ENCODE measurements at regions not wholly inside any gene's neighbourhood (a gene's known extent, or its start where the extent isn't known, plus 50 kb on each side); places are given as distances from the start of the nearest gene placed in this dataset.

DNA sequence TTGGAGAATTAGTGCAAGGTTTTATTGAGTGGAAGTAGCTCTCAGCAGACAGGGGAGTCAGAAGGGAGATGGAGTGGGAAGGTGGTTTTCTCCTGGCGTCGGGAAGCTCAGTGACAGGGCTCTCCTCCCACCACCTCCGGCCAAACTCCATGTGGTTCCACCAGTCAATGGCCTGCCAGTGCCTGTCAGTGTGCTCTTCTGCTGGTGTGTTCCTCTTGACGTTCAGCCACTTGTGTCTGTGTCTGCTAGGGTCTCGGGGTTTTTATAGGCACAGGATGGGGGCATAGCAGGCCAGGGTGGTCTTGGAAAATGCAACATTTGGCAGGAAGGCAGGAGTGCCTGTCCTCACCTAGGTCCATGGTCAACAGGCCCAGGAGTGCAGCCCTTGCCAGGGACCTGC is 506.7 kb upstream of the KIF2B start:
- TF ChIP-seq POLR2A (IDR thresholded peaks at IDR 0.05; ENCODE audit: extremely low read depth, insufficient read length) (no peak), MAX (IDR thresholded peaks at IDR 0.05; ENCODE audit: low read depth, low read length) (no peak), MYC (IDR thresholded peaks at IDR 0.05; ENCODE audit: low read depth, low read length) (no peak), CTCF (IDR thresholded peaks at IDR 0.05; ENCODE audit: low read depth, low read length) (no peak)
- no peak for DNase-seq (ENCODE audit: low read depth)

DNA sequence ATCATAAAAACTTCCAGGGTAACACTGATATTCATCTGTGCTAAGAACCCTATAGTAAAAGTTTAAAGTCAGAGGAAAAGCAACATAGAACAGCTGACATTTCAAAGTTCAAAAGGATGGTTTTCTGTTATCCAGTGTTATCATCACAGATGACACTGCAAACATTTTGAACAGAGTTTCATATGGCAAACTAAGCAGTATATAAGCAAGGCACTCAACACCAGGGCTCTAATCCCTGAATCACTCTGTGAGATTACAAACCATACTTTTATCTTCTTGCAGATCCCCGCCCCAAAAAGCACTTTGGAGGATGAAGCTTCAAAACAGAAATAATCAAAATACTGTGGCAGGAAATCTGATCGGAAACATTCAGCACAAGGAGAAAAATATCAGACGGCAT is 508.2 kb upstream of the KIF2B start:
- no peak for TF ChIP-seq POLR2A (IDR thresholded peaks at IDR 0.05; ENCODE audit: extremely low read depth, insufficient read length)
- no peak for TF ChIP-seq MAX (IDR thresholded peaks at IDR 0.05; ENCODE audit: low read depth, low read length)
- no peak for TF ChIP-seq CTCF (IDR thresholded peaks at IDR 0.05; ENCODE audit: low read depth, low read length)
- no peak for TF ChIP-seq MYC (IDR thresholded peaks at IDR 0.05; ENCODE audit: low read depth, low read length)
- H3K4me3 ChIP-seq (ENCODE audit: low read depth, low read length): no peak overlapping the region
- no peak for DNase-seq (ENCODE audit: low read depth)

More for the DNA sequence above, 506.7 kb upstream of the KIF2B start:
- no peak overlapping the region for H3K4me3 ChIP-seq (ENCODE audit: low read depth, low read length)

- no peak overlapping the region for H3K4me3 ChIP-seq (ENCODE audit: low read depth, low read length)
- no peak for DNase-seq (ENCODE audit: low read depth)
- no peak for TF ChIP-seq POLR2A (IDR thresholded peaks at IDR 0.05; ENCODE audit: extremely low read depth, insufficient read length)
- TF ChIP-seq MAX (IDR thresholded peaks at IDR 0.05; ENCODE audit: low read depth, low read length): no peak
- no peak for TF ChIP-seq MYC (IDR thresholded peaks at IDR 0.05; ENCODE audit: low read depth, low read length)
- TF ChIP-seq CTCF (IDR thresholded peaks at IDR 0.05; ENCODE audit: low read depth, low read length): no peak
Observed at GRCh38 chr17:53313746-53314145, 509.0 kb upstream of the KIF2B start.

GRCh38 chr17:53278466-53278865 is 544.3 kb upstream of the KIF2B start:
- DNase-seq (ENCODE audit: low read depth): no peak
- H3K4me3 ChIP-seq (ENCODE audit: low read depth, low read length): no peak overlapping the region

GRCh38 chr17:53273126-53273525 is 549.6 kb upstream of the KIF2B start:
- H3K4me3 ChIP-seq (ENCODE audit: low read depth, low read length): no peak overlapping the region
- no peak for TF ChIP-seq POLR2A (IDR thresholded peaks at IDR 0.05; ENCODE audit: extremely low read depth, insufficient read length)
- no peak for TF ChIP-seq MAX (IDR thresholded peaks at IDR 0.05; ENCODE audit: low read depth, low read length)
- no peak for TF ChIP-seq MYC (IDR thresholded peaks at IDR 0.05; ENCODE audit: low read depth, low read length)
- TF ChIP-seq CTCF (IDR thresholded peaks at IDR 0.05; ENCODE audit: low read depth, low read length): no peak
- DNase-seq (ENCODE audit: low read depth): no peak

More at GRCh38 chr17:53278466-53278865, 544.3 kb upstream of the KIF2B start:
- TF ChIP-seq MAX (IDR thresholded peaks at IDR 0.05; ENCODE audit: low read depth, low read length) (no peak), MYC (IDR thresholded peaks at IDR 0.05; ENCODE audit: low read depth, low read length) (no peak), CTCF (IDR thresholded peaks at IDR 0.05; ENCODE audit: low read depth, low read length) (no peak), POLR2A (IDR thresholded peaks at IDR 0.05; ENCODE audit: extremely low read depth, insufficient read length) (no peak)

DNA sequence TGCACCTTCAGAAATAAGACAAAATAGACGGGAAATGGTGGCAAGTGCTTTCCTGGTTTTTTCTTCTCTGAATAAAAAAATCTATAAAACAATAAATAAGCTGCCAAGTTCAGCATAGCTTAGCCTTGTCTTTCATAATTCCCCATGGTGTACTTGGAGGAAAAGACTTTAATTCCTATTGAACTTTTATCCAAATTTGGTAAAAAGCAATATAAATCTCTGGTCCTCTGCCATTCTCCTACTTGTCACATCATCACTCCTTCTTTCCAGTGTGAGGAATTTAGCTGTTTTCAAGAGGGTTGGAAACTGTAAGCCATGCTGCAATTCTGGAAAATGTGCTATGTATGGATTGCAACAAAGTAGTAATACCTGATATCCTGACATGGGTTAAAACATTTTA is 551.8 kb upstream of the KIF2B start:
- DNase-seq (ENCODE audit: low read depth): no peak
- TF ChIP-seq POLR2A (IDR thresholded peaks at IDR 0.05; ENCODE audit: extremely low read depth, insufficient read length) (no peak), MYC (IDR thresholded peaks at IDR 0.05; ENCODE audit: low read depth, low read length) (no peak), MAX (IDR thresholded peaks at IDR 0.05; ENCODE audit: low read depth, low read length) (no peak), CTCF (IDR thresholded peaks at IDR 0.05; ENCODE audit: low read depth, low read length) (no peak)

More for the DNA sequence above, 551.8 kb upstream of the KIF2B start:
- no peak overlapping the region for H3K4me3 ChIP-seq (ENCODE audit: low read depth, low read length)
